SK-N-MC (cell line): ENCODE measurements at regions not wholly inside any gene's neighbourhood (a gene's known extent, or its start where the extent isn't known, plus 50 kb on each side); places are given as distances from the start of the nearest gene placed in this dataset.

ENCODE experiments used
- EZH2 ChIP-seq: fragments of 200-600 bp; sonication (generic); IDR thresholded peaks from one replicate; pipeline ENCODE4 v1.6.1; 2017; ENCODE audit warnings: antibody characterized with exemption
- POLR2AphosphoS5 ChIP-seq: IDR thresholded peaks from 2 replicates; pipeline ENCODE4 v1.6.1; 2012; ENCODE audit warnings: mild to moderate bottlenecking, low read depth, low read length, borderline replicate concordance

DNA sequence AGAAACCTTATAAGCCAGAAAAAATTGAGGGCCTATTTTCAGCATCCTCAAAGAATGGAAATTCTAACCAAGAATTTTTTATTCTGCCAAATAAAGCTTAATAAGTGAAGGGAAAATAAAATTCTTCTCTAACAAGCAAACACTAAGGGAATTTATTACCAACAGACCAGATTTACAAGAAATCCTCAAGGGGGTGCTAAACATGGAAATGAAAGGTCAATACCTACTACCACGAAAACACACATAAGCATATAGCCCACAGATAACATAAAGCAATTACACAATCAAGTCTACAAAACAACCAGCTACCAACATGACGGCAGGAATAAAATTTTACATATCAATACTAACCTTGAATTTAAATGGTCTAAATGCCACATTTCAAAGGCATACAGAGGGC, 883.5 kb downstream of the SI start:
- TF ChIP-seq POLR2AphosphoS5 (no peak), EZH2 (no peak)
